HepG2 (cell line): ENCODE measurements at regions not wholly inside any gene's neighbourhood (a gene's known extent, or its start where the extent isn't known, plus 50 kb on each side); places are given as distances from the start of the nearest gene placed in this dataset.

Experiments
- HNRNPL ChIP-seq: fragments of 200-400 bp; formaldehyde crosslinking; IDR thresholded peaks from 2 replicates; pipeline ENCODE4 v1.6.1; 2017; ENCODE audit warnings: mild to moderate bottlenecking, low read depth, low read length
- RNF219 ChIP-seq: sonication (generic); formaldehyde crosslinking; IDR thresholded peaks from 2 replicates; pipeline ENCODE4 v1.5.0; 2020; ENCODE audit warnings: mild to moderate bottlenecking, missing genetic modification reagents
- ZBTB21 ChIP-seq: sonication (generic); formaldehyde crosslinking; IDR thresholded peaks from 2 replicates; pipeline ENCODE4 v1.4.0; 2020; ENCODE audit warnings: missing genetic modification reagents
- ZBTB40 ChIP-seq, 2 experiments: fragments of 450-650 bp in 1 of 2; sonication (generic) in 1 of 2; formaldehyde crosslinking in 1 of 2; IDR thresholded peaks; 2 replicates each; pipeline versions ENCODE4 v1.6.1 to v1.8.0; 2016 to 2022; ENCODE audit warnings: antibody characterized with exemption in 1 of 2, mild to moderate bottlenecking in 1 of 2, missing genetic modification reagents in 1 of 2
- ZNF780A ChIP-seq: sonication (generic); formaldehyde crosslinking; IDR thresholded peaks from 2 replicates; pipeline ENCODE4 v1.8.0; 2022; ENCODE audit warnings: mild to moderate bottlenecking, missing genetic modification reagents, moderate library complexity

GRCh38 chr11:127800989-127801688 is 786.2 kb downstream of the ETS1 start:
- TF ChIP-seq ZBTB40 (IDR thresholded peaks at IDR 0.05) (no peak), ZBTB40 (CRISPR knock-in tag; IDR thresholded peaks at IDR 0.05) (no peak), ZNF780A (CRISPR knock-in tag) (no peak), ZBTB21 (CRISPR knock-in tag) (no peak), HNRNPL (no peak), RNF219 (CRISPR knock-in tag) (no peak)
